ENCODE measurements at regions not wholly inside any gene's neighbourhood (a gene's known extent, or its start where the extent isn't known, plus 50 kb on each side); places are given as distances from the start of the nearest gene placed in this dataset.

GRCh38 chr2:192577706-192578105, 383.0 kb upstream of the TMEFF2 start:
- no peak overlapping the region for H3K4me3 ChIP-seq (ENCODE audit: low read depth, low read length)
- no peak overlapping the region for H3K27ac ChIP-seq
- DNase-seq = no peak

GRCh38 chr2:192574552-192574951, 379.8 kb upstream of the TMEFF2 start:
- Histone ChIP-seq H3K27me3 (ENCODE audit: insufficient read depth, low read depth, severe bottlenecking) (no peaks in the 10 kb centered on the region), H3K27ac (no peak overlapping the region), H3K4me3 (ENCODE audit: low read depth, low read length) (no peak overlapping the region), H3K36me3 (no peaks in the 10 kb centered on the region), H3K9me3 (ENCODE audit: severe bottlenecking) (no peaks in the 10 kb centered on the region)
- TF ChIP-seq CTCF (IDR thresholded peaks at IDR 0.05; ENCODE audit: low read depth, low read length) = no peak
- DNase-seq = no peak

More at GRCh38 chr2:192577706-192578105, 383.0 kb upstream of the TMEFF2 start:
- Histone ChIP-seq H3K27me3 (ENCODE audit: insufficient read depth, low read depth, severe bottlenecking) (no peaks in the 10 kb centered on the region), H3K36me3 (no peaks in the 10 kb centered on the region), H3K9me3 (ENCODE audit: severe bottlenecking) (no peaks in the 10 kb centered on the region)
- no peak for TF ChIP-seq CTCF (IDR thresholded peaks at IDR 0.05; ENCODE audit: low read depth, low read length)

GRCh38 chr2:192571636-192572035, 376.9 kb upstream of the TMEFF2 start:
- H3K27ac ChIP-seq = no peak overlapping the region
- no peak for TF ChIP-seq CTCF (IDR thresholded peaks at IDR 0.05; ENCODE audit: low read depth, low read length)
- no peak overlapping the region for H3K4me3 ChIP-seq (ENCODE audit: low read depth, low read length)
- H3K9me3 ChIP-seq (ENCODE audit: severe bottlenecking) = no peaks in the 10 kb centered on the region
- H3K36me3 ChIP-seq = no peaks in the 10 kb centered on the region
- no peaks in the 10 kb centered on the region for H3K27me3 ChIP-seq (ENCODE audit: insufficient read depth, low read depth, severe bottlenecking)
- no peak for DNase-seq

GRCh38 chr2:192570788-192571187, 376.1 kb upstream of the TMEFF2 start:
- DNase-seq = no peak
- H3K27ac ChIP-seq = no peak overlapping the region
- no peak for TF ChIP-seq CTCF (IDR thresholded peaks at IDR 0.05; ENCODE audit: low read depth, low read length)
- no peak overlapping the region for H3K4me3 ChIP-seq (ENCODE audit: low read depth, low read length)
- no peaks in the 10 kb centered on the region for H3K36me3 ChIP-seq
- H3K9me3 ChIP-seq (ENCODE audit: severe bottlenecking) = no peaks in the 10 kb centered on the region
- H3K27me3 ChIP-seq (ENCODE audit: insufficient read depth, low read depth, severe bottlenecking) = no peaks in the 10 kb centered on the region

GRCh38 chr2:192566863-192567262, 372.1 kb upstream of the TMEFF2 start:
- DNase-seq = no peak
- H3K27me3 ChIP-seq (ENCODE audit: insufficient read depth, low read depth, severe bottlenecking) = no peaks in the 10 kb centered on the region
- H3K36me3 ChIP-seq = no peaks in the 10 kb centered on the region
- no peak overlapping the region for H3K4me3 ChIP-seq (ENCODE audit: low read depth, low read length)
- no peaks in the 10 kb centered on the region for H3K9me3 ChIP-seq (ENCODE audit: severe bottlenecking)
- no peak for TF ChIP-seq CTCF (IDR thresholded peaks at IDR 0.05; ENCODE audit: low read depth, low read length)
- H3K27ac ChIP-seq = no peak overlapping the region

- H3K4me3 ChIP-seq (ENCODE audit: low read depth, low read length) = no peak overlapping the region
- H3K27me3 ChIP-seq (ENCODE audit: insufficient read depth, low read depth, severe bottlenecking) = no peaks in the 10 kb centered on the region
- TF ChIP-seq CTCF (IDR thresholded peaks at IDR 0.05; ENCODE audit: low read depth, low read length) = no peak
- H3K36me3 ChIP-seq = no peaks in the 10 kb centered on the region
- no peak overlapping the region for H3K27ac ChIP-seq
- DNase-seq = no peak
- no peaks in the 10 kb centered on the region for H3K9me3 ChIP-seq (ENCODE audit: severe bottlenecking)
These were observed 365.6 kb upstream of the TMEFF2 start for GRCh38 chr2:192560326-192560725.

Measured in WERI-Rb-1 (cell line).